ENCODE measurements at regions not wholly inside any gene's neighbourhood (a gene's known extent, or its start where the extent isn't known, plus 50 kb on each side); places are given as distances from the start of the nearest gene placed in this dataset.

- TF ChIP-seq CTCF (conservative IDR thresholded peaks at IDR 0.05; ENCODE audit: low read depth in 2 of 2) (no peak), EZH2phosphoT487 (IDR thresholded peaks at IDR 0.05; ENCODE audit: unreplicated experiment) (no peak), CREB1 (CRISPR knock-in tag; IDR thresholded peaks at IDR 0.05; ENCODE audit: low read depth) (no peak), JUNB (IDR thresholded peaks at IDR 0.05; ENCODE audit: unreplicated experiment) (no peak), ZNF331 (CRISPR knock-in tag; IDR thresholded peaks at IDR 0.05; ENCODE audit: low read depth) (no peak), NANOG (IDR thresholded peaks at IDR 0.05; ENCODE audit: borderline replicate concordance) (no peak), STAT1 (IDR thresholded peaks at IDR 0.05; ENCODE audit: unreplicated experiment) (no peak), POLR2AphosphoS5 (IDR thresholded peaks at IDR 0.05; ENCODE audit: low read depth) (no peak), REST (IDR thresholded peaks at IDR 0.05; ENCODE audit: unreplicated experiment) (no peak), EZH2 (IDR thresholded peaks at IDR 0.05; ENCODE audit: low read depth, unreplicated experiment) (no peak), ZNF114 (CRISPR knock-in tag; IDR thresholded peaks at IDR 0.05) (no peak)
Measured at GRCh38 chr3:194049394-194049793, 86.6 kb upstream of the HES1 start (continued).

GRCh38 chr3:194050782-194051320 lies 85.1 kb upstream of the HES1 start:
- no peak for TF ChIP-seq ZNF331 (CRISPR knock-in tag; IDR thresholded peaks at IDR 0.05; ENCODE audit: low read depth)
- no peak for TF ChIP-seq JUNB (IDR thresholded peaks at IDR 0.05; ENCODE audit: unreplicated experiment)
- Mint-ChIP-seq H3K27me3 (ENCODE audit: insufficient read depth, low read depth, poor library complexity) (peaks cover 6% of the 10 kb centered on the region), H3K4me3 (no peak overlapping the region), H3K9me3 (peaks cover 27% of the 10 kb centered on the region), H3K27ac (no peak overlapping the region), H3K4me1 (peaks cover 16% of the 10 kb centered on the region), H3K36me3 (ENCODE audit: low read depth) (peaks cover 22% of the 10 kb centered on the region)
- Histone ChIP-seq H3K4me3 (no peak overlapping the region), H3K4me1 (ENCODE audit: insufficient read depth) (peaks cover 21% of the 10 kb centered on the region), H4K20me1 (replicated peaks; ENCODE audit: insufficient read depth) (no peaks in the 10 kb centered on the region), H3K36me3 (ENCODE audit: insufficient read depth) (no peaks in the 10 kb centered on the region), H3F3A (replicated peaks; ENCODE audit: low read depth) (no peaks in the 10 kb centered on the region), H3K27ac (ENCODE audit: low read depth) (no peak overlapping the region), H3K79me2 (replicated peaks; ENCODE audit: insufficient read depth) (no peaks in the 10 kb centered on the region), H3K9me2 (ENCODE audit: insufficient read depth) (no peaks in the 10 kb centered on the region), H2AFZ (no peak overlapping the region), H3K27me3 (ENCODE audit: insufficient read depth) (peaks cover 32% of the 10 kb centered on the region), H3K4me2 (no peak overlapping the region)
- no peak for DNase-seq (ENCODE audit: low spot score)
- no peak for ATAC-seq
